ENCODE measurements at regions not wholly inside any gene's neighbourhood (a gene's known extent, or its start where the extent isn't known, plus 50 kb on each side); places are given as distances from the start of the nearest gene placed in this dataset.

DNA sequence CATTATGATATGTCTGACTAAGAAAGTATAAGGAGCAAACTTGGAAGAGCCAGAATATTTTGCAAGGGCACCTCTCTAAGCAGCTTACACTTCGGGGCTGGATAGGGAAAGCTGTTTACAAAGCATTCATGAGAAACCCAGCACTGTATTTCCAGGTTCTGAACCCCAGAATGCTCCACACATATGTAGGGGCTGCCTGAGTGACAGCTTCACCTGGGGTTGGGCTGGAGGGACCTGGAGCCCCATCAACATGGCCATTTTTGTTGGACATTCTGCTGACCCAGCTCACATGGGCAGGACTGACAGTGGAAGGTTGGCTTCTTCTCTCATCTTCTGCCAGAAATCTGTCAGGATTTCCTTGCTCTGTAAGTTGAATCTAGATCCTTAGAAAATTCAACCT lies 197.1 kb upstream of the SSTR4 start:
- no peak for TF ChIP-seq YY1 (IDR thresholded peaks at IDR 0.05; ENCODE audit: insufficient read depth, insufficient read length)
- no peak for TF ChIP-seq ZNF274 (IDR thresholded peaks at IDR 0.05; ENCODE audit: low read depth, low read length)
